ENCODE measurements at regions not wholly inside any gene's neighbourhood (a gene's known extent, or its start where the extent isn't known, plus 50 kb on each side); places are given as distances from the start of the nearest gene placed in this dataset.
A peak's percentile ranks its signal among the peaks of the same experiment; 100 is the strongest.

GRCh38 chr14:100638211-100638855 lies 51.1 kb upstream of the BEGAIN start:
- no peak for DNase-seq (ENCODE audit: low spot score)

- no peak for DNase-seq (ENCODE audit: low spot score)
These were observed 52.1 kb upstream of the BEGAIN start for GRCh38 chr14:100639280-100639679.

GRCh38 chr14:100640471-100641273 lies 53.5 kb upstream of the BEGAIN start:
- no peak for DNase-seq (ENCODE audit: low spot score)

- DNase-seq (ENCODE audit: low spot score) = no peak
These were observed 54.1 kb upstream of the BEGAIN start for GRCh38 chr14:100641274-100641860.

- DNase-seq (ENCODE audit: low spot score) = no peak
These were observed 56.2 kb upstream of the BEGAIN start for GRCh38 chr14:100643426-100643825.

GRCh38 chr14:100644383-100644782 lies 57.2 kb upstream of the BEGAIN start:
- no peak for DNase-seq (ENCODE audit: low spot score)

- DNase-seq (ENCODE audit: low spot score) = no peak
These were observed 57.6 kb upstream of the BEGAIN start for GRCh38 chr14:100644784-100645183.

- DNase-seq (ENCODE audit: low spot score) = peak; percentile 66
These were observed 58.2 kb upstream of the BEGAIN start for GRCh38 chr14:100645196-100645981.

- no peak for DNase-seq (ENCODE audit: low spot score)
These were observed 58.7 kb upstream of the BEGAIN start for GRCh38 chr14:100645982-100646314.

GRCh38 chr14:100648474-100649172 lies 61.4 kb upstream of the BEGAIN start:
- DNase-seq (ENCODE audit: low spot score) = no peak

- no peak for DNase-seq (ENCODE audit: low spot score)
These were observed 61.9 kb upstream of the BEGAIN start for GRCh38 chr14:100649173-100649519.

GRCh38 chr14:100651999-100652508 lies 64.8 kb upstream of the BEGAIN start:
- no peak for DNase-seq (ENCODE audit: low spot score)

- DNase-seq (ENCODE audit: low spot score) = no peak
These were observed 65.5 kb upstream of the BEGAIN start for GRCh38 chr14:100652744-100653143.

- DNase-seq (ENCODE audit: low spot score) = no peak
These were observed 66.2 kb upstream of the BEGAIN start for GRCh38 chr14:100653409-100653808.

GRCh38 chr14:100654025-100654813 lies 67.0 kb upstream of the BEGAIN start:
- DNase-seq (ENCODE audit: low spot score) = no peak

- DNase-seq (ENCODE audit: low spot score) = no peak
These were observed 67.9 kb upstream of the BEGAIN start for GRCh38 chr14:100654814-100655740.

- no peak for DNase-seq (ENCODE audit: low spot score)
These were observed 68.5 kb upstream of the BEGAIN start for GRCh38 chr14:100655741-100656085.

- peak; percentile 37 for DNase-seq (ENCODE audit: low spot score)
These were observed 69.7 kb upstream of the DLK1 start for GRCh38 chr14:100656996-100657395.

GRCh38 chr14:100657780-100658179 lies 68.9 kb upstream of the DLK1 start:
- no peak for DNase-seq (ENCODE audit: low spot score)
